K562 (cell line): ENCODE measurements at regions not wholly inside any gene's neighbourhood (a gene's known extent, or its start where the extent isn't known, plus 50 kb on each side); places are given as distances from the start of the nearest gene placed in this dataset.

Experiments used
- ATAC-seq: fragments of 200-7000 bp; cut with Tn5 transposase; 3 replicates; pipeline ENCODE4 v1.9.1; 2020; ENCODE audit warnings: moderate library complexity
- BruUV-seq: library from RNA; stranded (reverse); fragments of 400-500 nt; replicated peaks from 2 replicates; lab custom pipeline; 2021; lab: Mats Ljungman, UMichigan
- CTCF ChIA-PET: fragments of 300-600 bp; formaldehyde crosslinking; extraction: SDS; loops from one replicate; lab custom pipeline; 2021; ENCODE audit warnings: low intra/inter-chr PET ratio; lab: Yijun Ruan, JAX
- POLR2A ChIA-PET: fragments of 300-600, 350-650 bp; sonication (Branson Sonifier 250); formaldehyde crosslinking; extraction: SDS; loops from one replicate; lab custom pipeline; 2021; ENCODE audit warnings: antibody characterized with exemption, inconsistent platforms; lab: Yijun Ruan, JAX
- DNase-seq, 4 experiments: peaks; one replicate each; pipeline versions ENCODE4 v3.0.0 to v3.0.0-alpha.2; 2011 to 2018; ENCODE audit warnings: low spot score in 3 of 4, mixed read lengths in 3 of 4; ENCODE audit errors: extremely low read depth in 1 of 4
- FAIRE-seq: peaks from 2 replicates; lab custom pipeline; 2011; peaks lifted over from hg19 to GRCh38; lab: Jason Lieb, UNC
- H2AFZ ChIP-seq: 2 replicates; pipeline ENCODE4 v1.6.0; 2011; ENCODE audit warnings: low read depth, low read length, control low read depth, inconsistent platforms
- H3K27ac ChIP-seq: fragments of 200-600 bp; 3 replicates; pipeline ENCODE4 v1.8.0; 2011; ENCODE audit warnings: low read depth, mild to moderate bottlenecking, control low read depth, inconsistent platforms, low read length, moderate library complexity, mixed read lengths; ENCODE audit errors: extremely low read depth
- H3K27me3 ChIP-seq, 2 experiments: fragments of 300-600 bp in 1 of 2; 2 replicates in 1 of 2; 3 replicates in 1 of 2; pipeline versions ENCODE4 v1.6.0 to v1.8.0; 2011; ENCODE audit warnings: inconsistent platforms in 2 of 2, low read length in 2 of 2, mild to moderate bottlenecking in 1 of 2, mixed read lengths in 1 of 2, moderate library complexity in 1 of 2; ENCODE audit not compliant: control insufficient read depth in 2 of 2, insufficient read depth in 2 of 2
- H3K36me3 ChIP-seq: fragments of 300-600 bp; 3 replicates; pipeline ENCODE4 v1.8.0; 2011; ENCODE audit warnings: mild to moderate bottlenecking, low read length, inconsistent platforms; ENCODE audit not compliant: control insufficient read depth, insufficient read depth
- H3K4me1 ChIP-seq, 2 experiments: fragments of 200-600 bp in 1 of 2; replicated peaks in 1 of 2; 2 replicates in 1 of 2; 3 replicates in 1 of 2; pipeline versions ENCODE4 v1.5.1 to v1.8.0; 2011; ENCODE audit warnings: inconsistent platforms in 2 of 2, low read length in 2 of 2, mild to moderate bottlenecking in 1 of 2, mixed read lengths in 1 of 2, moderate library complexity in 1 of 2; ENCODE audit not compliant: control insufficient read depth in 2 of 2, insufficient read depth in 2 of 2
- H3K4me2 ChIP-seq: 2 replicates; pipeline ENCODE4 v1.6.1; 2011; ENCODE audit warnings: low read length, control low read depth, inconsistent platforms, mixed read lengths; ENCODE audit not compliant: insufficient read depth
- H3K4me3 ChIP-seq: fragments of 200-600 bp; sonication (generic), shearing (Covaris generic); 2 replicates; pipeline ENCODE4 v1.5.1; 2016; ENCODE audit warnings: control low read depth, inconsistent platforms
- H3K79me2 ChIP-seq: fragments of 200-600 bp; 3 replicates; pipeline ENCODE4 v1.8.0; 2011; ENCODE audit warnings: low read length, inconsistent platforms; ENCODE audit not compliant: control insufficient read depth, insufficient read depth
- H3K9ac ChIP-seq, 2 experiments: 2 replicates each; pipeline versions ENCODE4 v1.6.0 to v1.6.1; 2011; ENCODE audit warnings: low read depth in 2 of 2, low read length in 2 of 2, control low read depth in 1 of 2, inconsistent platforms in 1 of 2, mild to moderate bottlenecking in 1 of 2, mixed read lengths in 1 of 2; ENCODE audit not compliant: insufficient read depth in 1 of 2
- H3K9me1 ChIP-seq: one replicate; pipeline ENCODE4 v1.6.0; 2011; ENCODE audit warnings: inconsistent platforms, mild to moderate bottlenecking, low read length, moderate library complexity; ENCODE audit not compliant: control insufficient read depth, insufficient read depth
- H3K9me3 ChIP-seq: replicated peaks from 2 replicates; pipeline ENCODE4 v1.5.1; 2011; ENCODE audit warnings: low read depth, low read length, inconsistent platforms; ENCODE audit not compliant: control insufficient read depth, insufficient read depth
- H4K20me1 ChIP-seq: replicated peaks from 2 replicates; pipeline ENCODE4 v1.6.1; 2011; ENCODE audit warnings: low read length, inconsistent platforms, mixed read lengths; ENCODE audit not compliant: control insufficient read depth, insufficient read depth
- ATF1 ChIP-seq, 2 experiments: fragments of 450-650 bp in 1 of 2; IDR thresholded peaks; 2 replicates each; pipeline ENCODE4 v1.6.1; 2016; ENCODE audit warnings: missing compliant biosample characterization in 1 of 2, missing genetic modification characterization in 1 of 2
- CREB1 ChIP-seq, 2 experiments: sonication (generic) in 1 of 2; formaldehyde crosslinking in 1 of 2; IDR thresholded peaks; 2 replicates each; pipeline versions ENCODE4 v1.6.1 to v1.8.0; 2012 to 2022; ENCODE audit warnings: inconsistent platforms in 1 of 2, mild to moderate bottlenecking in 1 of 2, missing genetic modification reagents in 1 of 2, moderate library complexity in 1 of 2
- CREM ChIP-seq: IDR thresholded peaks from 2 replicates; pipeline ENCODE4 v1.6.1; 2014; ENCODE audit warnings: antibody characterized with exemption, low read depth
- GABPB2 ChIP-seq: fragments of 250-450 bp; sonication (Bioruptor Pico); conservative IDR thresholded peaks from 2 replicates; pipeline ENCODE4 v1.5.1; 2021; ENCODE audit warnings: mild to moderate bottlenecking
- WGBS: fragments of 100-300 bp; shearing (Covaris generic); methylation state at CpG from one replicate; pipeline ENCODE4 v1.1.6; 2016; ENCODE audit warnings: low coverage, mixed read lengths; ENCODE audit not compliant: insufficient coverage; ENCODE audit errors: missing lambda C conversion rate; 5-methylcytosine and 5-hydroxymethylcytosine counted together
- in situ Hi-C: fragments of 300-500 bp; cut with MboI; formaldehyde crosslinking; loops from 4 replicates; pipeline ENCODE4 v1.15.0; 2018; ENCODE audit warnings: inconsistent platforms, mixed read lengths
- intact Hi-C: fragments of 100-400 bp; cut with micrococcal nuclease; formaldehyde crosslinking; loops from 2 replicates; pipeline ENCODE4 v1.14.2; 2022
- TF ChIP-seq, protein P1 (sequence below), 2 experiments: fragments of 450-650 bp in 1 of 2; sonication (generic) in 1 of 2; formaldehyde crosslinking in 1 of 2; IDR thresholded peaks in 1 of 2; conservative IDR thresholded peaks in 1 of 2; 2 replicates each; pipeline versions ENCODE4 v1.6.1 to v1.8.1; 2016 to 2023; ENCODE audit warnings: mild to moderate bottlenecking in 2 of 2, moderate library complexity in 2 of 2, inconsistent platforms in 1 of 2, missing genetic modification reagents in 1 of 2

DNA sequence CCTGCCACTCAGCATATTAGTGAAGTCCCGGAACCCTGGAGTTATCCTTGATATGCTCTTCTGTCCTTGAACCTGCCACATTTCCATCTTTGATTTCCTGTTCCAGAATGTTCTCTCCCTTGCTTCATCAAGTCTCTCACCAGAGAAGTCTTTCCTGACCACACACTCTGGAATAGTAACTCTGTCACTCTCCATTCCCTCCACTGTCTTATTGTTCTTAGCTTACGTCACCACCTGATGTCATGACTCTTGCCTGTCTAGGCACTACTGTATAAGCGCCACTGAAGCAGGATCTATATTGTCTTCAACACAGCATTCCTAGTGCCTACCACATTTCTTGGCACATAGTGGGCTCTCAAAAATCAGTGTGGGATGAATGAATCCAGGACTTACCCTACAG lies 65.4 kb upstream of the SMYD2 start:
- H3K36me3 ChIP-seq, result no peaks in the 10 kb centered on the region
- intact Hi-C loops (loop anchor here (2.0 to 10.0 kb wide), 2 partner anchors 47 to 249 kb away; no protein-coding TSS in a partner anchor), in situ Hi-C loops (loop anchor here (10.0 kb wide), 1 partner anchor 1309 kb away; no protein-coding TSS in a partner anchor)
- no peaks in the 10 kb centered on the region for H3K9me1 ChIP-seq
- no peaks in the 10 kb centered on the region for H4K20me1 ChIP-seq
- no peak overlapping the region for H2AFZ ChIP-seq
- BruUV-seq, result no TSS peak
- no peak overlapping the region for H3K4me2 ChIP-seq
- no peak overlapping the region for H3K4me3 ChIP-seq
- no peaks in the 10 kb centered on the region for H3K79me2 ChIP-seq
- no peak for FAIRE-seq
- WGBS, result 6% methylated on average over 3 of the region's 3 CpGs
- DNase-seq, result no peak
- peak; percentile 49; the same call in 2 of the 3 replicates for ATAC-seq
- H3K4me1 ChIP-seq, result 0 out of 5 replicates have a peak, but pooled peaks cover 0 to 3% of the 10 kb centered on the region in 2 experiments
- TF ChIP-seq CREB1 (IDR thresholded peaks at IDR 0.05), result peak; percentile 37; the same call in 1 of the 2 replicates
- no peak for TF ChIP-seq CREB1 (CRISPR knock-in tag; IDR thresholded peaks at IDR 0.05)
- TF ChIP-seq ATF1 (CRISPR knock-in tag; IDR thresholded peaks at IDR 0.05), result no peak
- TF ChIP-seq ATF1 (tag; IDR thresholded peaks at IDR 0.05), result peak; percentile 31; the same call in 1 of the 2 replicates
- TF ChIP-seq, protein P1, sequence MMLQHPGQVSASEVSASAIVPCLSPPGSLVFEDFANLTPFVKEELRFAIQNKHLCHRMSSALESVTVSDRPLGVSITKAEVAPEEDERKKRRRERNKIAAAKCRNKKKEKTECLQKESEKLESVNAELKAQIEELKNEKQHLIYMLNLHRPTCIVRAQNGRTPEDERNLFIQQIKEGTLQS (IDR thresholded peaks at IDR 0.05), result peak; percentile 58; the same call in 1 of the 2 replicates
- TF ChIP-seq, protein P1 (CRISPR knock-in tag; conservative IDR thresholded peaks at IDR 0.05), result no peak
- TF ChIP-seq CREM, result 0 out of 2 replicates have a peak, but pooled peaks have one; percentile 14
- TF ChIP-seq GABPB2 (CRISPR knock-in tag), result no peak
- CTCF ChIA-PET, result interaction anchor here (0.5 to 1.5 kb wide), 2 partner anchors 113 to 377 kb away, joined by 5 to 12 read pairs; no protein-coding TSS in a partner anchor
- no peak overlapping the region for H3K27ac ChIP-seq
- no peaks in the 10 kb centered on the region for H3K9me3 ChIP-seq
- H3K27me3 ChIP-seq, result no peaks in the 10 kb centered on the region
- POLR2A ChIA-PET, result interaction anchor here (1.1 kb wide), 1 partner anchor 9 kb away, joined by 4 read pairs; no protein-coding TSS in a partner anchor
- no peak overlapping the region for H3K9ac ChIP-seq
